Stimulated activated CD8-positive, alpha-beta memory T cell treated with anti-CD3 and anti-CD28 coated beads, Interleukin-15, amount 100 ng/mL, for 4 hours (primary cell): ENCODE measurements at regions not wholly inside any gene's neighbourhood (a gene's known extent, or its start where the extent isn't known, plus 50 kb on each side); places are given as distances from the start of the nearest gene placed in this dataset.
"Not testable (repeated sequence)": the region's sequence is repeated elsewhere in the genome, so short reads cannot be mapped to it uniquely, and the experiment has no call there.

ENCODE experiments used
- DNase-seq, 2 donors: peaks; one replicate each; pipeline ENCODE4 v3.0.0-alpha.2; 2020; ENCODE audit warnings: low read depth in 2 of 2

DNA sequence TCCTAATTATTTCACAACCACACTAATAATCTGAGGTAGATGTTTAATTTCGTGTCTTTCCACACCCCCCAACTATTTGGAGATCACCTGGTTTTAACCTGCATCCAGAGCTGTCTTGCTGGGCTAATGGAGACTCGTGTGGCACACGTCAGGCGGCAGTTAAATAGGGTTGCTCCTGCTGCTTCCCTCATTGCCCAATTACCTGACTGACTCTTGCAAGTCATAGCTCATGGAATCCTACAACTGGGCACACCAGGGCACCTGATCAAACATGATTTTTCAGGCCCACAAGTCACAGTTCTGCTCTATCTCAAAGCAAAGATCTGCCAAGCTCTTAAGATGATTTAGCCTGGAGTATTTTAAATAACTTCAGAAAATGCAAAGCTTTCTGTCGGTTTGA lies 1430.4 kb upstream of the ACVR2A start:
- no peak for DNase-seq

DNA sequence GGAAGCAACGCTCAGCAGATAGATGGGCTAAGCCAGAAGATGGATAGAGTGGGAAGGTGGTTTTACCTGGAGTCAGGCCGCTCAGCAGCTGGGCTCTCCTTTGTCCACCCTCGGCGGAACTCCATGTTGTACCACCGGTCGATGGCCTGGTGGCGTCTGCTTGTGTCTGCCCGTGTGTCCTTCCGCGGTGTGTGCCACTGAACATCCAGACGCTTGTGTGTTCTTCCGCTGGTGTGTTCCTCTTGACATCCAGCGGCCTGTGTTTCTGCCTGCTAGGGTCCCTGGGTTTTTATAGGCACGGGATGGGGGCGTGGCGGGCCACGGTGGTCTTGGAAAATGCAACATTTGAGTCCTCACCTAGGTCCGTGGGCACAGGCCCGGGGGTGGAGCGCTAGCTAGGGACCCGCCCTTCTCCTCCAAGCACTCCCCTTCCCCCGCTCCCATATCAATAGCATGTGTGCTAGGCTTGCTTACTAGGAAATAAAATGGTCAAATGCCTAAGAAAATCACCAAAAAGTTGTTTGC lies 1431.7 kb upstream of the ACVR2A start:
- no peak for DNase-seq

- DNase-seq, result no peak
Measured at GRCh38 chr2:146412625-146413024, 1432.2 kb upstream of the ACVR2A start.

GRCh38 chr2:146405402-146406309 lies 1439.2 kb upstream of the ACVR2A start:
- not testable (repeated sequence) for DNase-seq

- not testable (repeated sequence) for DNase-seq
Measured at GRCh38 chr2:146403546-146404160, 1441.2 kb upstream of the ACVR2A start.

DNA sequence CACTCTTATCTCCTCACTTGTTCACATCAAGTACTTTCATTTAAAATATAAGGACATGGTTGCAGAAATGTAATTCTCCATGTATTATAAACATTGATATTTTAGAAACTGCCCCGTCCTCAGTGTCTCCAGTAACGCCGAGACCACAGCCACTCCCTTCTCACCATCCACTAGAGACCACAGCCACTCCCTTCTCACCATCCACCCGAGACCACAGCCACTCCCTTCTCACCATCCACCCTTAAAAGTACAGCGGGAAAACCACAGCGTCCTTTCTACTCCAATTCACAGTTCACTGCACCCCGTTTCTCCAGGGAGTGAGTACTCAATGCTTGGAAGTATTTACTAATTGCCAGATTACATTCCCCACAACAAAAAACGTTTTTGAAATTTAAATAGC lies 1452.2 kb upstream of the ACVR2A start:
- no peak for DNase-seq

- DNase-seq, result no peak
Measured at GRCh38 chr2:146392186-146392585, 1452.6 kb upstream of the ACVR2A start.

GRCh38 chr2:146388757-146389156 lies 1456.1 kb upstream of the ACVR2A start:
- DNase-seq, result no peak

DNA sequence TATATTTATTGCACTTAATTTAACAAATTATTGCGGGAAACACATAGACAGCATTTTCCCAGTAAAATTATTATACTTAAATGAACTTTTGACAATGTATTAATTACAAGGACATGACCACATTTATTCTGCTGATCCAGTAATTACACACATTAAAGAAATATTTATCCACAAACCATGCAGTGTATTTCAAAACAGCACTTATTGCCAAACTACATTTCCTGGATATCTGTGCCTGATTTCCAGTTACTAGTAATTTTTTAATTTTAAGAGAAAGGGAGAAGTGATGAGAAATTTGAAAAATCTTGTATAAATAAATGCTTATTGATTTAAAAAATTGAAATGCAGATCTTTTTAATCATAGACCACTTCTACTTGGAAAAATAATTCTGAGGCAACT lies 1458.7 kb upstream of the ACVR2A start:
- DNase-seq, result no peak

DNA sequence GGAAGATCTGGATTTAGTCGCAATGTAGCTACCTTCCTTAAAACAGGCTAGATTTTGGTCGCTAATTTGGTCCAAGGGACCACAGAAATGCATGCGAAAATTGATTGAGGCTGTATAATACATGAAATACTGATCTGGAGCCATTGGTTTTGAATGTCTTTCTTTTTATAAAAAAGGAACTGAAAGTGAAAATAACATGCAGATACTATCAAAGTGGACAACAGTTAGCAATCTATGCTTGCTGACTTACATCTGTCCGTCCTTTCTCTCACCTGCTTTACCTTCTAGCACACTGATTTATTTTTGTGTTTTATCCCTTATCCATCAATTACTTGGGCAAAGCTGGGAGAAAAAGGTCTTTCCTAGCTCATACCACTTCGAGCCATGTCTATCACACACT lies 1459.8 kb upstream of the ACVR2A start:
- DNase-seq, result no peak

DNA sequence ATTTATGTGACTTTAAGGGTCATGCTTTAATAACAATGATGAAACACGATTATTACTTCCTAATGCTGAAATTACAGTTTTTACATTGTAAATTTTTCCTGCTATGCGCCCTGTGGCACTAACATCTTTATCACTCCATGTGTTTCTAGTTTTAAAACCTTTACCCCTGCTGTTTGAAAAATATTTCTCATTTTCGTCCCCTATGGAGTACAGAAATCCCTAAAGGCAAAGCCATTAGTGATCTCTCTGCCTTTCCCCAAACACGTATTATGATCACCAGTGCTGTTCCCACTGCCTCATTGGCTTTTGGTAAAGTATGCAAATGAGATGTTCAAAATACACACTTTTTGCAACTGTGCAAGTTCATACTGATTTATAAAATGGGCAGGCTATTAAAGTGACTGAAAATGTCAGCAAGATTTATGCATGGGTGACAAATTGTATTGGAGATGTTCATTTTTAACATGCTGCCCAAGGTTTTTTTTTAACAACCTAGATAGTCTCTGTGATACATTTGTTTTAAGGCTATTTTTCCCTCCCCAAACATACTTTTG lies 1468.2 kb upstream of the ACVR2A start:
- no peak for DNase-seq

GRCh38 chr2:146374505-146374904 lies 1470.3 kb upstream of the ACVR2A start:
- DNase-seq, result no peak

DNA sequence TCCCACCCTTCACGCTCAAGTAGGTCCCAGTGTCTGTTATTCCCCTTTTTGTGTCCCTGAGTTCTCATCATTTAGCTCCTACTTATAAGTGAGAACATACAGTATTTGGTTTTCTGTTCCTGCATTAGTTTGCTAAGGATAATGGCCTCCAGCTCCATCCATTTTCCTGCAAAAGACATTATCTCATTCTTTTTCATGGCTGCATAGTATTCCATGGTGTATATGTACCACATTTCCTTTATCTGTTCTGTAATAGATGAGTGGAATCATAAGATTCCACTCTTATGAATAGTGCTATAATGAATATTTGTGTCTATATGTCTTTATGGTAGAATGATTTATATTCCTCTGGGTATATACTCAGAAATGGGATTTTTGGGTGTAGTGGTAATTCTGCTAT lies 1473.5 kb upstream of the ACVR2A start:
- not testable (repeated sequence) for DNase-seq

GRCh38 chr2:146370826-146371225 lies 1474.0 kb upstream of the ACVR2A start:
- DNase-seq, result no peak

GRCh38 chr2:146366276-146366675 lies 1478.6 kb upstream of the ACVR2A start:
- DNase-seq, result no peak

DNA sequence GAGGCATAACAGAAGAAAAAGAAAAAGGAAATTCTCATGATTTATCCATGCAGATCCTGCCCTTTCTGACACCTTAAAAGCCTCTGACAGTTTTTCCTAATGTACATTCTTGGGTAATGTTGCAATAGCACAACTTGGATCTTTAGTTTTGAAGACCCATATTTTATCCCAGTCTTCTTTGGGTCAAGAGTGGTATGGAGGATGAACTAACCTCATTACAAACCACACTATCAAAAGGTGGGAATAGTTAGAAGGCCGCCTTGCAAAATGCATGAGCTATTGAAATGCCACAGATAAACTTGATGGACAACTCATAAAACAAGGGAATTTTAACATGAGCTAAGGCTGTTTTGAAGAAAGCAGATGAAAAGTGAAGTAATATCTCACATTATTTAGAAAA lies 1479.8 kb upstream of the ACVR2A start:
- no peak for DNase-seq

DNA sequence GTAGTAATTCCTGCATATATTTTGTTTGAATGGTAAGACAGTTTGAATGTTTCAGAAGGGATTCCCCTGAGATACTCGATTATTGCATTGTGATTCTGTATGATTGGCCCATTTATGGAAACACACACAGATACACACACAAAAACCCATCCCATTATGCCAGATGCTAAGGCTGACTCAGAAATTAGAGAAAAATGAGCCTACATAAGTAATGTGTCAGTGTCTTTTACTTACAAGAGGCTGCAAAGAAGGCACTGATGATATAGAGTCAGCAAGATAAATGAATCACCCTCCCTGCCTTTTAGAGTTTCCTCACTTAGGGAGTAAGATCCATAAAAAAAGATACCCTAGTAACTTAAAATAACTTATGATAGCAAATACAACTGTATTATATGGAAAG lies 1481.1 kb upstream of the ACVR2A start:
- no peak for DNase-seq

DNA sequence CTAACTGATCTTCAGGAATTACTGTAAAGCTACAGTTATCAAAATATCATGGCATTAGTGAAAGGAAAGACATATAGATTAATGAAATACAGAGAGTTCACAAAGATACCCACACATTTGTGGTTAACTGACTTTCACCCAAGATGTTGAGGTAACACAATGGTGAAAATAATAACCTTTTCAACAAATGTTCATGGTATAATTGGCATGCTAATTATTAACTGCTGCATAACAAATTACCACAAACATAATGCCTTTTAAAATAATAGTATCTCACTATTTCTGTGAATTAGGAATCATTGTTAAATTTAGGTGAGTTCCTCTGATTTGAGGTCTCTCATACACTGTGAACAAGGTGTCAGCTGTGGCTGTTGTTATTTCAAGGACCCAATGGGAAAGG lies 1493.1 kb upstream of the ACVR2A start:
- DNase-seq, result no peak

DNA sequence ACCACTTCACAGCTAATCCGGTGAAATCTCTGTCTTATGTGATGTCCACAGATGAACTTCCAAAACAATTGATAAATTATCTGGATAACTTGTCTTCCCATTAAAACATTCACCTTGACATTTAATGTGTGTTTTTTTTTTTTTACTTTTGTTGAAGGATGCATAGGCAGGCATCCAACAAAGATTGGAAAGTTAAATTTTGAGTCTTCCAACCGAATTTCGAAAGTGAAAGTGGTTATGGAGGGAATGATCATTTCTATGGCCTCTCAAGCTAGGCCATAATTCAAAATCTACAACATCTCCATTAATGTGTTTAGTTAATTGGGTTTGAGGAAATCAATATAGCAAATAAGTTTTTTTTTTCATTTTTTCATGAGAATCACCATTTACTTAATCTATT lies 1495.5 kb upstream of the ACVR2A start:
- no peak for DNase-seq

DNA sequence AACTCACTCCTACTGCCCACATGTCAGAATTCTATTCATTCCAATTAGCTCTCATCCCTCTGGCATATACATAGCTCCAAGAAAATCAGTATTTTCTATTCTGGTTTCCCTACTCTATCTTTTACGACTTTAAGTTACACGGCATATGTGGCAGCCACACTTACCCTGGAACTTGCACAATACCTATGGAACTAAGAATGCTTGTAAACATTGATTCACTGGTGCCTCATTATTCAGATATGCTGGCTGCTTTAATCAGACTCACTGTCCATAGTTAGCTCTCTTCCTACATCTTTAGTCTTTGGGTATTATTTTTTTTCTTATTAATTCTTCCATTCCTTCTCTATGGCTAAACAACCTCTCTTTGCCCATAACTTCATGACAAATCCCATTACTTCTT lies 1519.9 kb upstream of the ACVR2A start:
- no peak for DNase-seq

GRCh38 chr2:146323564-146323963 lies 1521.3 kb upstream of the ACVR2A start:
- DNase-seq, result no peak

- DNase-seq, result no peak
Measured at GRCh38 chr2:146321175-146321574, 1523.7 kb upstream of the ACVR2A start.

- no peak for DNase-seq
Measured at GRCh38 chr2:146317959-146318358, 1526.9 kb upstream of the ACVR2A start.
